NCI-H446 (cell line): ENCODE measurements at regions not wholly inside any gene's neighbourhood (a gene's known extent, or its start where the extent isn't known, plus 50 kb on each side); places are given as distances from the start of the nearest gene placed in this dataset.
"Not testable (repeated sequence)": the region's sequence is repeated elsewhere in the genome, so short reads cannot be mapped to it uniquely, and the experiment has no call there.

Experiments
- DNase-seq, 2 experiments: peaks; one replicate each; lab custom pipeline; 2025; lab: John Stamatoyannopoulos, UW

- no peak for DNase-seq
These were observed 84.7 kb downstream of the IRX5 start for GRCh38 chr16:55015181-55015913.

- DNase-seq, result no peak
These were observed 85.8 kb downstream of the IRX5 start for GRCh38 chr16:55016515-55016914.

DNA sequence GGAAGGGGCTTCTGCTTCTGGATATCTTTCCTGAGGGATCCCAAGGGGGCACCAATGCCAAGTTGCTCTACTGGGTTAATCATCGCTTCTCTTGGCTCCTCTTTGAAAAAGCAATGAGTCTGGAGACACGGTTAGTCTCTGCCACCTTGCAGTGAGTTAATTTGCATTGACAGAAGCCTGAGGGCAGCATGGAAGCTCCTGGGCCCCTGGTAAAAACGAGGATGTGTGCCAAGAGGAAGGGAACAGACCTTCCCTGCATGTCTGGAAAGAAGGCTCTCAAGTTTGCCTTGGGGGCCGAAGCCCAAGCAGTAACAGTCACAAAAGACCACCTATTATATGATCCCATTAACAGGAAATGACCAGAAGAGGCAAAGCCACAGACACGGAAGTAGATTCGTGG, 86.7 kb downstream of the IRX5 start:
- DNase-seq, result no peak

- DNase-seq, result no peak
These were observed 88.2 kb downstream of the IRX5 start for GRCh38 chr16:55018881-55019280.

DNA sequence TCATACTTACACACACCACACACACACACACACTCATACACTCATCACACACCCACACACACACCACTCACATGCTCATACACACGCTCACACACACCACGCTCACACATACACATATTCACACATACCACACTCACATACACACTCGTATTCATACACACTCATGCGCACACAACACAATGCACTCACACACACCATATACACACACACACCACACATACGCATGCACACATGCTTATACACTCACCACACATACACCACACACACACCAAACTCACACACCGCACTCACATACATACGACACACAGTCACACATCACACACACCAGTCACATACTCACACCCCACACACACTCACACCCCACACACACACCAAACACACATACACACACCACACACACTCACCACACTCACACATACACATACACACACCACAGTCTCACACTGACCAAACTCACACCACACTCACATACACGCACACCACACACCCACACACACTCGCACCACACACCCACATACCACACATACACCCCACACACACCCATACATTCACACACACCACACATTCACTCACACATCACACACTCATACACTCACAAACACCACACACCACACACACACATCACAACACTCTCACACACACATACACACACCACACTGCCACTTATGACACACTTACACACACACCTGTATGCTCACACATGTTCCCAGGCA, 88.9 kb downstream of the IRX5 start:
- no peak for DNase-seq

DNA sequence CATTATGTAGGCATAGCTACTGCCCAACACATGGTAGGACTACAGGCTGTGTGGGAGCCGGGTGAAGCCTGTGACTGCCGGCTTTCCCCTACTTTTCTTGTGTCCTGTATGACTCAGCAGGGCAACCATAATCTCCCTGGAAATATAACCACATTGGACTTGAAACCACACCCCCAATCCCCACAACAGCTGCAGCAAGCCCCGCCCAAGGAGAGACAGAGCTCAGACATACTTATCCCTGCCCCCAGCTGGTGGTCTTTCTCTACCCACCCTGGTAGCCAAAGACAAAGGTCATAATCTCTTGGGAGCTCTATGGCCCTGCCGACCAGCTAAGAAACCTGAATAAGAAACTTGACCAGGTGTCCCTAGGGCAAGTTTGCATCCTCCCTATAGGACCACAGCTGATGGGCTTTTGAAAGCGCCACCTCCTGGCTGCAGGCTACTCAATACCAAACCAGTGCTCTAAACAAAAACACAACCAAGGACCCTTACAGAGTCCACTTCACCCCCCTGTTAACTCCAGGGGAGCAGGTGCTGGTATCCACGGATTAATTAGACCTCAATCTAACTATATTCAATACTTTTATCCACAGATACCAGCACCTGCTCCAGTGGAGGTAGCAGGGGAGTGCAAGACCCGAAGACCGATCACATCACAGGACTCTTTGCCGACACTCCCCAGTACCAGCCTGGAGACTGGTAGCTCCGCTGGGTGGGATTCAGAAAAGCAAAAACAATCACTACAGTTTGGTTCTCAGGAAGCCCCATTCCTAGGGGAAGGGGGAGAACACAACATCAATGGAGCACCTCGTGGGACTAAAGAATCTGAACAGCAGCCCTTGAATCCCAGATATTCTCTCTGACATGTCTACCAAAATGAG, 91.2 kb downstream of the IRX5 start:
- DNase-seq, result no peak

DNA sequence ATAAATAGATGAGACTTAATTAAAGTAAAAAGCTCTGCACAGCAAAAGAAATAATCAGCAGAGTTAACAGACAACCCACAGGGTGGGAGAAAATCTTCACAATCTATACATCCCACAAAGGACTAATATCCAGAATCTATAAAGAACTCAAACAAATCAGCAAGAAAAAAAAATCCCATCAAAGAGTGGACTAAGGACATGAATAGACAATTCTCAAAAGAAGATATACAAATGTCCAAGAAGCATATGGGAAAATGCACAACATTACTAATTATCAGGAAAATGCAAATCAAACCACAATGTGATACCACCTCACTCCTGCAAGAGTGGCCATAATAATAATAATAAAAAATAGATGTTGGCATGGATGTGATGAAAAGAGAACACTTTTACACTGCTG, 96.6 kb downstream of the IRX5 start:
- DNase-seq, result not testable (repeated sequence)

DNA sequence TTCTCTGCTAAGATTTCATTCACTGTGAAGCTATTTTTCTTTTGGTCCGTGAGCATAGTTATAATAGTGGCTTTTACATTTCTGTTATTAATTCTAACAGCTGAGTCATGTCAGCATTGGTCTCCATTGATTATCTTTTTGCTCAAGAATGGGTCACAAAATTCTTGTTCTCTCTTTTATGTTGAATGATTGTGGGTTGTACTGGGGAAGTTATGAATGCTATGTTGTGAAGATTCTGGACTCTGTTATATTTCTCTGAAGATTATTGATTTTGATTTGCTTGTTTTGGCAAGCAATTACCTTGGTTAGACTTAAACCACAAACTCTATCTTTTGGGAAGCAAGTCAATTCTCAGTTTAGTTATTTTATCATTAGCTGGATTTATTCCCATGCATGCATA, 98.8 kb downstream of the IRX5 start:
- DNase-seq, result no peak

DNA sequence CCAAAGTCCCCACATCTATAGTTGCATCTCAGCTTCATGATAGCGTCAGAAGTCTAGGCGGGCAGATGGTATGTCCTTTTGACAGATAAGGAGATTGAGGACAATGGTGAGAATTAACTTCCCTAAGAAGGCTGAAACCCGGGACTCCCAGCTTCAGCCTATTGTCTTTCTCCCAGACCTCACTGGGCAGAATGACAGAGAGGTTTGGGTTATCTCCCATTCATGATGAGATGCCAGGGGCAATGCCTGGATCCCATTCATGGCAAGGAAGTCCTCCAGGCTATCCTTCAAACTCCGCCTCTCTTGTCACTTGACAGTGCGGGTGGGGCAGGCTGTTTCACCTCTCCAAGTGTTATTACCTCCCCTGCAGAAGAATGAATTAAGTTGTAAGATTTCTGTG, 100.3 kb downstream of the IRX5 start:
- DNase-seq, result no peak

DNA sequence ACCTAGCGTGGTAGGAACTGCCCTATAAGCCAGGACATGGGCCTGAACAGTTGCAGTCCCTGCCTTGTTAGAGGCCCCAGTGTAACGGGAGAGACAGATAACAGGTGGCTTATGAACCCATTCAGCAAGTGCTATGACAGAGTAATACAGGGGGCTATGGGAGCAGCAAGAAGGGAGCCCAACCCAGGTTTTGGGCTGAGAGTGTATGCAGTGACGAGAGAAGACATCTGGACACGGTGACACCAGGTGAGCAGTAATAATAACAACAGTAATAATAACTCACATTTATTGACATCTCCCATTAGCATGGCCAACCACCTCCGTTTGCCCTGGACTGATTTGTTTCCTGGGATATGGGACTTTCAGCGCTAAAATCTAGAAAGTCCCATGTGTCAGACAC, 100.8 kb downstream of the IRX5 start:
- DNase-seq, result no peak

- no peak for DNase-seq
These were observed 102.8 kb downstream of the IRX5 start for GRCh38 chr16:55033225-55034156.

DNA sequence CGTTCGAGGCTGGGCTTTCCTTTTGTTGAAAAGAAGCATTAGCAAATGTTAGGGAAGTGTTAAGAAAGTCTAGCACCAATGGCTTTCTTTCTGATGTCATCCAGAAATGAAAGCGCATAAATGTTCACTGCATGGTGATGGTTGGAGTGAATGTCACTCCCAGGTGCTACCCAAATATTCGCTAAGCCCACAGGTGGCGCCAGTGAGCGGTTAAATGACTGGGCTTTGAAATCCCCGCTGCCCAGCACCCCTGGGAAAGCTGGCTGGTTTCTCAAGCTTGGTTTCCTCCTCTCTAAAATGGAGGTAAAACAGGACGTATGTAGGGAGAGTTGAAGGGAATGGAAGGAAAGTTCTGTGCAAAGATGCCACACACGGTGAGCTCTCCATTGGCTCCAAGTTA, 104.4 kb downstream of the IRX5 start:
- no peak for DNase-seq

- no peak for DNase-seq
These were observed 105.3 kb downstream of the IRX5 start for GRCh38 chr16:55035956-55036355.

DNA sequence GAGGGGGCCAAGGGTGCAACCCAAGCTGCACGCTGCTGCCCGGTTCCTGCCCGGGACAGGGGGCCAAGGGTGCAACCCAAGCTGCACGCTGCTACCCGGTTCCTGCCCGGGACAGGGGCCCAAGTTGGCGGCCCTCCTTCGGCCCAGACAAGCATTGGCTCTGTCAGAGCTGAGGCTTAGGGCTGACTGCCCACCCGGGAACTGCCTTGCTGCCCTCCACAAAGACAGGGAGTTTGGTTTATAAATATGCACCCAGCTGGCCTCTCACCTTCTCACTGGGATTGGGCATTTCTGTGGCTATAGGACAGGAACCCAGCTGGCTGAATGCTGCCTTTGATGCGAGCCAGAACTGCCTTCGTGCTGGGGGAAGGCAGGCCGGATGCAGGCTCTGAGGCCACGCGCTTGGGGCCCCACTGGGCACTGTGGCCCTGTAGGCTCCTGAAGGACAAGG, 105.7 kb downstream of the IRX5 start:
- no peak for DNase-seq

GRCh38 chr16:55037046-55037445, 106.4 kb downstream of the IRX5 start:
- no peak for DNase-seq

DNA sequence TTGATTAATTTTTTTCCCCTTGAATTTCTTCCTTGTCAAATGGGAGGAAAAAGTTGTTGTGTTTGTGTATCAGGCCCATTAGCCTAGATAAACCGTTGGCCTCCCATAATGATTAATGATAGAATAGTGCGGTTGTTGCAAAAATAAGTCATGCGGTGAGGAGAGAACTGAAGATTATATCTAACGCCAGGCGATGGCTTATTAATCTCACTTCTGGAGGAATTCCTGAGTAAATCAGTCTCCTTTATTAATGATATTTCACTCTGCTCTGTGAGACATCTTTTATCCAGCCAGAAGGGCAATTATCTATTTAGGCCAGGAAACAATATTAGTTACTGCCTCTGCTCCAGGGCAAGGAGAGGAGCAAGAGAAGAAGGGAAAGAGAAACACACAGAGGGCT, 107.3 kb downstream of the IRX5 start:
- no peak for DNase-seq

GRCh38 chr16:55039042-55039441, 108.4 kb downstream of the IRX5 start:
- no peak for DNase-seq

- no peak for DNase-seq
These were observed 108.8 kb downstream of the IRX5 start for GRCh38 chr16:55039511-55039910.

GRCh38 chr16:55039931-55040330, 109.3 kb downstream of the IRX5 start:
- DNase-seq, result no peak

- DNase-seq, result no peak
These were observed 109.9 kb downstream of the IRX5 start for GRCh38 chr16:55040366-55041086.
